ENCODE measurements at regions not wholly inside any gene's neighbourhood (a gene's known extent, or its start where the extent isn't known, plus 50 kb on each side); places are given as distances from the start of the nearest gene placed in this dataset.

- FAIRE-seq (no peak), DNase-seq (ENCODE audit: low read depth in 1 of 2, low spot score in 1 of 2) (no peak), ATAC-seq (no peak)
- Histone ChIP-seq H3K4me1 (no peaks in the 10 kb centered on the region), H3K4me3 (no peak overlapping the region), H3K9me3 (no peaks in the 10 kb centered on the region), H3K27ac (no peak overlapping the region), H3K4me2 (no peak overlapping the region)
- ChIA-PET CTCF (no interaction called here), POLR2A (no interaction called here)
- TF ChIP-seq ELK1 (IDR thresholded peaks at IDR 0.05; ENCODE audit: low read depth, low read length) (no peak), ATOH8 (CRISPR knock-in tag; IDR thresholded peaks at IDR 0.05; ENCODE audit: low read depth) (no peak), CTCF (IDR thresholded peaks at IDR 0.05) (no peak), CHD4 (IDR thresholded peaks at IDR 0.05; ENCODE audit: borderline replicate concordance) (no peak), ZC3H11A (IDR thresholded peaks at IDR 0.05) (no peak), ESRRA (IDR thresholded peaks at IDR 0.05; ENCODE audit: borderline replicate concordance, low read length) (no peak), CBX2 (IDR thresholded peaks at IDR 0.05; ENCODE audit: borderline replicate concordance, low read depth) (no peak)
Measured at GRCh38 chr18:29250843-29251242, 1073.9 kb upstream of the CDH2 start.

- DNase-seq (ENCODE audit: low read depth in 1 of 2, low spot score in 1 of 2), result no peak
- no peak overlapping the region for H3K4me2 ChIP-seq
- TF ChIP-seq KDM1A (IDR thresholded peaks at IDR 0.05; ENCODE audit: low read depth) (no peak), NR3C1 (IDR thresholded peaks at IDR 0.05) (no peak), FOSB (CRISPR knock-in tag; IDR thresholded peaks at IDR 0.05) (no peak), HMGXB4 (CRISPR knock-in tag; IDR thresholded peaks at IDR 0.05; ENCODE audit: borderline replicate concordance) (no peak), USF2 (IDR thresholded peaks at IDR 0.05) (no peak), HES2 (IDR thresholded peaks at IDR 0.05) (no peak), RARB (CRISPR knock-in tag; IDR thresholded peaks at IDR 0.05) (no peak), EHMT2 (IDR thresholded peaks at IDR 0.05; ENCODE audit: low read depth) (no peak), HEYL (CRISPR knock-in tag; IDR thresholded peaks at IDR 0.05) (no peak)
- no peak for ATAC-seq
- no peaks in the 10 kb centered on the region for H3K4me1 ChIP-seq
- 61% methylated on average over 4 of the region's 4 CpGs for WGBS (ENCODE audit: missing lambda C conversion rate)
- FAIRE-seq, result no peak
- ChIA-PET CTCF (no interaction called here), POLR2A (no interaction called here)
- H3K27ac ChIP-seq, result no peak overlapping the region
- no peaks in the 10 kb centered on the region for H3K9me3 ChIP-seq
- no peak overlapping the region for H3K4me3 ChIP-seq
Measured at GRCh38 chr18:29250259-29250658, 1073.3 kb upstream of the CDH2 start.

- POLR2A ChIA-PET, result no interaction called here
- Histone ChIP-seq H3K27ac (no peak overlapping the region), H3K4me2 (no peak overlapping the region), H3K4me1 (no peaks in the 10 kb centered on the region), H3K9me3 (no peaks in the 10 kb centered on the region), H3K4me3 (no peak overlapping the region)
- WGBS (ENCODE audit: missing lambda C conversion rate), result 76% methylated on average over 2 of the region's 2 CpGs
- ATAC-seq (no peak), DNase-seq (ENCODE audit: low read depth in 1 of 2, low spot score in 1 of 2) (no peak), FAIRE-seq (no peak)
- CTCF ChIA-PET, result no interaction called here
- no peak for TF ChIP-seq EHF (CRISPR knock-in tag; IDR thresholded peaks at IDR 0.05)
- no peak for TF ChIP-seq SMC3 (IDR thresholded peaks at IDR 0.05)
- no peak for TF ChIP-seq EP300 (IDR thresholded peaks at IDR 0.05)
- TF ChIP-seq FOXS1 (CRISPR knock-in tag; IDR thresholded peaks at IDR 0.05), result no peak
- TF ChIP-seq NFE2L2 (conservative IDR thresholded peaks at IDR 0.05; ENCODE audit: low read length), result no peak
Measured at GRCh38 chr18:29248805-29249204, 1071.9 kb upstream of the CDH2 start.
